GM19043 (cell line): ENCODE measurements at regions not wholly inside any gene's neighbourhood (a gene's known extent, or its start where the extent isn't known, plus 50 kb on each side); places are given as distances from the start of the nearest gene placed in this dataset.

Experiments
- ATAC-seq: cut with Tn5 transposase; IDR thresholded peaks from one replicate; pipeline ENCODE4 v1.9.1; 2021; ENCODE audit warnings: low read depth; ENCODE audit not compliant: unreplicated experiment

DNA sequence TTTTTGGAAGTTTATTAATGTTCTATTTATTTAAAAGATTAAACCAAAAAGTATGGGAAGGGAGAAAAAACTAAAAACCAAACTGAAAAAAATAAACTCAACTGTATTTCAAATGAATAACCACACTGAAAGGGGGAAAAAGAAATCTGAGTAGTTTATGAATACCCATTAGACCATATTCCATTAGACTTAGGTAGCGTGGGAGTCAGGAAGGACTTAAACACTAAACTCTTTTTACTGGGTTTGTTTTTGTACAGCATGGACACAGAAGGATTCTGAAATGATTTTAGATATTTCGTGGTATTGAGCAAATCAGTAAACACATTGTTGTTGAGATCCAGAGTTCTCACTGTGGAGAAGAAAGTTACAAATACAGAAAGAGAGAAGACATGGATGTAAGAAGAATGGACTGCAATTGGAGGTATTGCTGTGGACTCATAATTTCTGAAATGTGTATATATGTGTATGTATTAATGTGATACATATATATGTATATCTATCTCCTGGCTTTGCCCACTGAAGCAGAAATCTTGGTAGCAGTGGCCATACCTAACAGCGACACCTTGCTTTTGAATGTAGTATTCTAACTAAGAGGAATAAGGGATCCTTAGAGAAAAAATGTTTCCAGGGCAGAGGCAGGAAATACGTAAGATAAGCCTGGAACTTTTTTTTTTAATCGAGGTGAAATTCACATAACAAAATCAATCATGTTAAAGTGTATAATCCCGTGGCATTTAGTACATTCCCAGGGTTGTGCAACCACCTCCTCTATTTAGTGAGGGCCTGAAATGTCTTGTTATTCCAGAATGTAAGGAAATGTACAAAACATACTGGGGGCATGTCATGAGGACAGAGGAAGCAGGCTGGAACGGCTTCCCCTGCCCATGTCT, 228.8 kb downstream of the SMARCA2 start:
- no peak for ATAC-seq

DNA sequence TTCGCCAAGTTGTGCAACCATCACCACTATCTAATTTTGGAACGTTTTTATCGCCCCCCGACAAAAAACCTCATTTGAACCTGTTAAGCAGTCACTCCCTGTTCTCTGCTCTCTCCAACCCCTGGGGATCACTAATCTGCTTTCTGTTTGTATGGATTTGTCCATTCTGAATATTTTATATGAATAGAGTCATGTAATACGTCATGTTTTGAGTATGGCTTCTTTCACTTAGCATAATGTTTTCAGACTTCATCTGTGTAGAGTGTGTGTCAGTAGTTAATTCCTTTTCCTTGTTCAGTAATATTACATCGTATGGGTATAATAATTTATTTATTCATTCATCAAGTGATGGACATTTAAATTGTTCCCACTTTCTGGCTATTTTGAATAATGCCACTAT, 232.2 kb downstream of the SMARCA2 start:
- no peak for ATAC-seq

DNA sequence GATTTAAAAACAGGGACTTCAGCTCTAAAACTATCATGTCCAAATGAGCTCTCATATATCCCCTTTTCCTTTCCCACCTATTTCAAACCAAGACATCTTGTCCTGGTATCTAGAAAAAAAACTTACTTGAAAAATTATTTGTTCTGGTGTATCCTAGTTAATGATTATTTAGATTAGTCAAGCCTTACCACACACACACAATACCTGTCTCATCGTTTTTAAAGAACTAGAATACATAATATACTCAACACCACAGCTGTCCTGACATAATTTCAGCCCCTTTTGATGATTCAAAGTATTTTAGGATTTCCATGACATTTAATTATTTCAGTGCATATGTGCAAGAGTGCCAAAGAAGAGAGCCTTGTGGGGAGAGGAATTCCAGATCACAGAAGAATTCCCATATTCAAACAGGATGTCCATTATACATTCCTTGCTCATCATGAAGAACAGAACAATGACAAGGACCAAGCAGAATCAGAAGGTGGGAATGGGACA, 233.7 kb downstream of the SMARCA2 start:
- no peak for ATAC-seq

DNA sequence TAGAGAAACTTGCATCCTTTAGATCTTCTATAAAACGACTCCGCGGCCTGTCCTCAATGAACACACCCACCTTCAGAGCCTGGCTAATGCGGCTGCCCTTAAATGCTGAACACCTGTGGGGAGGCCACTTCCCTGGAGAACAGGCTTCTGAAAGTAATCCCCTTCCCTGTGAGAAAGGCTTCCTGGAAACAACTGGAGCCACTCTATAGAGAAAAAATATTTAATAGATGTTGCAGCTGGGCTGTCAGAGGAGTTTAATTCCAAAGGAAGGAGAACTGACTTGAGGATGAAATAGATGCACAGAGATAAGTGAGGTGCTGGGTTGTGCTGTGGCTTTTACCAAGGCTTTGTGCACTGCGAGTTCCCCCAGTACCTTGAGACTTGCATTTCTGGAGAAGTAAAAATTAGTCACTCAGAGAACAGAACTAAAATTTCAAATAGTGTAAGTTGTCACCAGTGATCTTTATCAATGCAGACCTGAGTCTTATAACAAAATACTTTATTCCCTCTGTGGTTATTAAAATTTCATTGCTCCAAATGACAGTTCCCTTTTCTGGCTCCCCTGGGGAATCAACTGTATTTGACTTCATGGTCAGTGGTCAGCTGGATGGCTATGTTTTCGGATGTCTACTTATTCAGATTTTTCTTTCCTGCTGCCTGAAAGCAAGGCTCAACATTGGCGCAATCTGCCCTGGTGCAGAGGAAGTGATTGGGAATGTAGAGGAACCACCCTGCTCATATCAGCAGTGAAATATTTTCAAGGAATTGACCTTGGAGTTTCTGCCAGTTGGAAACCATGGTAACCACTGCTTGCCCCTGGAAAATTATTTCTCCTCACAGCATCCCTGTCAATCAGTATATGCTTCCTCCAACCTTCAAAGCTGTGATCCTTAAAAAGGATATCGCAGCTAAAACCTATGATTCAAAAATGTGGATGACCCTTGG, 238.8 kb downstream of the SMARCA2 start:
- ATAC-seq, result no peak

DNA sequence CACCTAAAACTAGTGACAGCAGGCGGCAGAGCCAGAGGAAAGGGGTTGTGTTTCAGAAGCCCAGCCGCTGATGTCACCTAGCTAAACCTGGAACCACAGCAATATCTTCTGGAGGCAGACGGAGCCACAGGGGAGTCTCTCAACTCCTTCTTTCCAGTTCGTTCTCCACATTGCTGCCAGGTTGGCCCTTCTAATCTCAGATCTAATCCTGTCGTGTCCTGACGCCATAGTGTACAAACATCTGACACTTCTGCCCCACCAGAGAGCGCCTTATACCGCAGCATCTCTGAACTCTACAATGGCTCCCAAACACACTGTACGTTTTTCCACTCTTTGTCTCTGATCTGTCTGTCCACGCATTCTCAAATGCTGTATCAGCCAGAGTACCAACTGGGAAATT, 240.0 kb downstream of the SMARCA2 start:
- no peak for ATAC-seq

DNA sequence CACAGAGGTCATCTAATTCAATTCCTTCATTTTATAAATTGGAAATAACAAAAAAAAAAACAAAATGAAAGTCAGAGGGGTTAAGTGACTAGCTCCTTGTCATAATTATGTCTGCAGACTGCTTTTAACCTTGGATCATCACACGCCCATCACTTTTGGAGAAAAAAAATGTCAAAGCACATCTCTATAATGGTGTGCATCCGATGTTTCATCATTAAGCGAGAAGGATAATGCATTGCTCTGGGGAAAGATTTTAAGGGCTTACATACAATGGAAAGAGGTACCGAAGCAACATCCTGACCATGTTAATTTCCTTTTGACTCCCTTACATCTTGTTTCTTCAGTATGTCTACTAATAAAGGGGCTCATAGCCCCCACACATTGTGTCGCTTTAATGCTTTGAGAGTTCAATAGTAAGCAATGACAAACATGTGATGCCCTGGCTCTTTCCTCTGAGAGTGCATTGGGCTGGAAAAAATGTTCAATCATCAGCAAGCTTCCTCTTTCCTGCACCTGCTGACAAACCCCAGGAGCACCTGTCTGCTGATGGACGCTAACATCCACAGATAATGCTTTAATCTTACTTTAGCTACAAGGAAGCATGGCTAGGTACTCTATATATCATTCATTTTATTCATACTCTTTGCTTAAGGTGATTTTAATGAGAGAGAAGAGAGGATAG, 242.2 kb downstream of the SMARCA2 start:
- ATAC-seq, result no peak

DNA sequence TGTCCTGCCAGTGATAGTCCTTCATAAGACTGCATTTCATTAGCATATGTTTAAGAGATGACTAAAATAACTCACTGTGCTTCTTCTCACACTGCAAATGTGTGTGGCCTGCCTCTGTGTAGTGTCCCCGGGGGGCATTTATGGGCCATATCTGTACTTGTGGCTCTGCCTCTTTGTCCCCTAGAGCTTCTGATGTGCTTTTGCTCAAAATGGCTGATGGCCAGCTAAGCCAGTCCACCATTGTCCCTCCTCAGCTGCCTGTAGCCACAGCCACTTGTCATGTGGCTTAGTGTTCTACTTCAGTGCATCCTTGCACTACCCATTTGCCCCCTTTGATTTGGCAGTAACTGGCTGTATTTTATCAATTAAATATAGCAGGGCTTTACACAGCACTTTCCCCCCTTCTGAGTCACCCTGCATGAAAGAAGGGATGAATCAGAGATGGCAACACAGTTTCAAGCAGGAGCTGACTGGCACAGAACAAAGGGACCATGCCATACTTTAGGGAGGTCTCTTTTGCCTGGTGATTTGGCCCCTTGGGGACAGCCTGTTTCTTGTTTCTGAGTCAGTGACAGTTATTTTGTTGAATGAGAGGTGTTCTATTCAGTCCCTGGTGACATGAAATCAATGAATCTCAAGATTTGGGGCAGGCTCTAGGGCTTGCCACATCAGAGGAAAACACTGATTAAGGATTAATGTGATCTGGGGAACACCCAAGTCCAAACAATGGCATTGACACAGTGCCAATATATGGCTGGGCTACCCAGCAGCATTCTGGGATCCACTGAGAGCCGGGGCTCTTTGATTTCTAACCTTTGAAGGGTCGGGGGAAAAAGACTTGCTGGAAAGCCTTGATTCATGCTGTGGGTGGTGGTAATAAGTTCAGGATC, 245.5 kb downstream of the SMARCA2 start:
- ATAC-seq, result no peak

DNA sequence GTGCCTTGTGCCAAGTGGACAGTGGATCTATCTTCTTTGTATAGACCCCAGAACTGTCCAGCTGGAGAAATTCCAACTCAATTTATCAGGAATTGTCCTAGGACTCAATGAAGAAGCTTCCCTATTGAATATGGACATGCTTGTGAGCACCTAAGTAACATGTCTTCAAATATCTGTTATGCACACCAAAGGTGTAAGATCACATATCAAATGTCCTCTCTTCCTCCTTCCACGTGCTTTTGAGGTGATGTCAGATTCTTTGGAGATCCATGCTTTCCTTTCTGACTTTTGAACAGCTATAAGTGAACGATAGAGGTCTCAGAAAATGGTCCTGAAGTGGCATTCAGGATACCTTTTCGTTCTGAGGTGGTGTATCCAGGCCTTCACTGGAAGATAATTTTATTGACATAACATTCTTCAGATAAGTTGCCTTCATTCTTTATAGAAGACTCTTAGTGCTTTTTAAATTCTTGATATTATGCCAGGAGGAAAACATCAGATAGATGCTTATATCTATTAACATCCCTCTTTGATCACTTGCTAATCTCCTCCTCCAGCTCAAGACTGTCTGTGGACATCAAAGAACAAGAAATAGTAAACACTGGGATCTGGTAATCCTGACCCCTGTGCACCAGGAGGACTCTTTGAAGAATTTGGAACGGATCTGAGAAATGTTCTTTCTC, 246.4 kb downstream of the SMARCA2 start:
- no peak for ATAC-seq

DNA sequence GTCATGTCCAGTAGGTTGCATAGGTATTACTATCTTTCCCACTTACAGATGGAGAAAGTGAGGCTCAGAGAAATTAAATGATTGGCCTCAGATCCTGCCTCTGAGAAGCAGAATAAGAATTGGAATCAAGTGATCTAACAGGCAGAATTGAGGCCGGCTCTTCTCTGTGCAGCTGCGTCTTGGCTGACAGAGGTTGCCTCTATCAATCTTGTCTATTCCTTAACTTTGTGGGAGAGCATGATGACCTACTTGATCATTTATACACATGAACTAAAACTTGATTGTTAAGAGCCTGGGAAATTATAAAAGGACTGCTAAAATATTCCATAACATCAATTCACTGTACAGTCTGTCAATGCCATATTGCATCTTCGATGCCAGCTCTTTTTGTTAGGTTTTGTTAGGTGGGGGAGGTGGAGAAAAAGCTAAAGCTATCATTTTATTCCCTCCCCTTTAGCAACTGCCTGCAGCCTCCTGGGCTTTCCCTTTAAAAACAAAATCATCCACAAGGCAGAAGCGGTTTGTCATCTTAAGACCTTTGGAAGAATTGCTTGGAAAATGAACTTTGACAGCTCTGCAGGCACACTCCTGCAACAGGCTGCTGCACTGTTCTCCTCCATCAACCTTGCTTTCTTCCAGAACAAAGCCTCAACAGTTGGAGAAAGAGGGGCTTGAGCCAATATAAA, 247.4 kb downstream of the SMARCA2 start:
- ATAC-seq, result no peak

DNA sequence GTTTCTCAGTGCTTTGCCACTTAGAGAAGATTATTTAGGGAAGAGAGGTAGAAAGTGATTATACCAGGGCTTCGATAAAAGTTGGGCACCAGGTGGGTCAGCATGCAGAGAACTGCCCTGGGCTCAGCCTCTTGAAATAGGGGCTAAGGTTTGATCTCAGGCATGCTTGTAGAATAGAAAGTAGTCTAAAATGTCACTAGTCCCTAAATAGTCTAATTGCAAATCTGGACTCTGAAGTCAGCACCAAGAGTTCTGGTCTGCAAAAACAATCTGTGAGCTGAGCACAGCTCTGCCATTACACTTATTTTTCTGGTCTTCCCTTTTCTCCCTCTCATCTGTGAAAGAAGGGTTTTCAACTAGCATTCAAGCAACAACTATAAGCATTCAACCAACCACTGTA, 248.0 kb downstream of the SMARCA2 start:
- ATAC-seq, result no peak

DNA sequence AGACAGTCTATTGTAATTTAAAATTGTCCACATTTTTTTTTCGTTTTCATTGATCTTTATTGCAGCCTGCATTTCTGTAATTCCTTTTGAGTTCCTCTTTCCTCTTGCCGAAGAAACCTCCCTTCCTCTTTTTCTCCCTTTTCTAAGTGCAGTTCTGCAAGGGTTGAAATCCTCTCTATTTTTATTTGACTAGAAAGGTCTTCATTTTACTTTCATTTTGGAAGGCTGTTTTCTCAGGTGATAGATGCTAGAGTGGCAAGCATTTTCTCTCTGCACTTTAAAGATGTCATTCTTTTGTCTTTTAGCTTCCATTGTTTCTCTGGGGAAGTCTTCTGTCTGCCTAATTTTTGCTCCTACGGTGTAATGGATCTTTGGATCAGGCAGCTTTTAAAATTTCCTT, 248.5 kb downstream of the SMARCA2 start:
- ATAC-seq, result no peak

DNA sequence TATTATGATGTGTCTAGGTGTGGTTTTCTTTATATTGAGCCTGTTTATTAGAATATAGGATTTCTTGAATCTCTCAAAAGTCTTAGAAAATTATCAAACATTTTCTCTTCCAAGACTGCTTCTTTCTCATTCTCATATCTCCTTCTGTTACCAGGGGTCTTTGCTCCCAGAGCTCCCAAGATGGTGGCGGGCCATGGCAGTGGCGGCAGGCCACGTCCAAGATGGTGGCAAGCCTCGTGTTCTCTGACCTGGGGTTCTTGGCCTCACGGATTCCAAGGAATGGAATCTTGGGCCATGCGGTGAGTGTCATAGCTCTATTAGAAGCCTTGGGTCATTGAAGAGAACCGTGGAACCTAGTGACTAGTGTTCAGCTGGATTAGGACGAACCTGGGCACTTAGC, 248.9 kb downstream of the SMARCA2 start:
- ATAC-seq, result no peak

DNA sequence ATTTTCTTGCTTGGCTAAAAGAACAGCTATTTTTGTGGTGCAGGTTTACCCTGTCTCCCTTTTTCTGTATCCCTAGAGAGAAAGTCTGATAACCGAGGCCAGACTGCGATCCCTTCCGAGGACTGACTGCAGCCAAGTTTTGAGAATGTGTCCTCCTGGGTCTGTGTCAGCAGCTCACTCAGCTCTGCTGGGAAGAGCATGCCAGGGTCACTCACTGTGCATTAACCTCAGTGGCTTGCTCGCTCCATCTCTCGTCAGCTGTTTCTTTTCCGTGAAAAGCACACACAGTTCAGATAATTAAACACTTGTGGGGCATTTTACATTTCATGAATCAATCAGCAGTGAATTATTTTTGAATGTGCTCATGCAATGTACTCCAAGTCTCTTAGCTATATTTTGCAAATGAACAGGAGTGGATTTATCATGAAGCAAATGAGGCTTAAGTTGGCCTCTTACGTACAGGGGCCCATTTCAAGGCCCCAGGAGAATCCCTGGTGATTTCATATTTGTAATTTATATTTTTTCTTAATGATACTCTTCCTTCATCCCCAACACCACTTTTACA, 252.1 kb downstream of the SMARCA2 start:
- no peak for ATAC-seq

DNA sequence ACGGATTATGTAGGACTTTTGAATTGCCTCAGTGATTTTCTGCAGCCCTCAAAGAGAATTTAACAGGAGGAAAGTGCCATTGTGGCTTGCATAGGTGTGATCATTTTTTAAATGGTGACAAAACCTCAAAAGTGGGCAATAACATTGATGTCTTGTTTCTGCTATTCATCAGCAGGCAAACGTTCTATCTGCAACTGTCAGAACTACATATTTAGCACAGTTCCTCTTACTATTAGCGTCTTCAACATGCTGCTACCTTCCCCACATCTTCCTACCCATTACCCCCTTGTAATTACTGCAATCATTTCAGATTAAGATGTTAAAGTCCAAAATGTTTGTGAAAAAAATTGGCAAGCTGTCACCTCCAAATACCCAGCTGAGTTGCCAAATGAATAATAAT, 254.6 kb downstream of the SMARCA2 start:
- no peak for ATAC-seq

DNA sequence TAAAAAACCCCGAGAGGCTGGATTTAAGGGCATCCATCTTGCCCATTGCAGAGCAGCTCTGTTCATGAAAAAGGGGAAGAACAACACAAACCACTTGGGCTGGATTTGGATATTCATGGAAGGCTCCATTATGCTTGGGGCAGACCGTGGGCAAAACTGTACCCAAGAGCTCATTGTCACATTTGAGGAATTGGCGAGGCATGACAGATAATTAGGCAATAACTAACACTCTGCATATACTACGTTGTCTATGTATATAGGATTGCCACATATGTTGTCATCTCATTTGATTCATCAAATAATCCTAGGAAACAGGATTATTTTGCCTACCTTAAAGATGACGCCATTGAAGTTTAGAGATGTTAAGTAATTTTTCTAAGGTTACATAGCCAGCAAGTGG, 255.4 kb downstream of the SMARCA2 start:
- no peak for ATAC-seq

DNA sequence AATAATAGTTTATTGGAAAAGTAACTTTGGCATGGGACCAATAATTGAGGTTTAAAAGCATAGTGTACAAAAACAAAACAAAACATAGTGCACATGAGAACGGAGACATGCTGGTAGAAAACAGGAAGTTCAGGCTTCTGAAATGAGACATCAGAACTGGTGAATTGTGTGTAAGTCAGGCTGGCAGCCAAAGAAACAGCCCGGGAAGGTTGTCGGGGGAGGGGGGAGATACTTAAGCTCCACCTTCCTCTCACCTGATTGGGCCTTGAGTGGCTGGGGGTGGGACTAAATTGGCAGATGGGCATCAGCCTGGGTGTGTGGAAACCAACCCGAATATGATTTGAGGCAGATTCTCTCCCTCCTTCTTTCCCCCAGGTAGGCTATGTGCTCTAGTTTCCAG, 256.3 kb downstream of the SMARCA2 start:
- ATAC-seq, result peak; percentile 75

DNA sequence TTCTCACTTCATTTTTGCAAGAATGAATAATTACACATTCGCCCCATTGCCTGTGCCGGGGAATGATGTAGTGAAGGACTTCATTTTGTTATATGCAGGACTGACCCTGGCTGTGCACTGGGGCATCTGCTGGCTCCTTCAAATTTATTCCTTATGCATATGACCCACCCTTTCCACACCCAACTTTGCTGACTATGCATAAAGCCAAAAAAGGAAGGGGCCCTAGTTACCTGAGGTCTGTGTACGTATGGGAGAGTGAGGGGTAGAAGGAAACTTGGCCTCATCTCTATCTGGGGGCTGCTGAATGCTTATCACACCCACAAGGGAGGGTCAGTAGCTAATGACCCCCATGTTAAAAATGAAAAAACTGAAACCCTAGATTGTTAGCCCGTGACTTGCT, 259.6 kb downstream of the SMARCA2 start:
- no peak for ATAC-seq

DNA sequence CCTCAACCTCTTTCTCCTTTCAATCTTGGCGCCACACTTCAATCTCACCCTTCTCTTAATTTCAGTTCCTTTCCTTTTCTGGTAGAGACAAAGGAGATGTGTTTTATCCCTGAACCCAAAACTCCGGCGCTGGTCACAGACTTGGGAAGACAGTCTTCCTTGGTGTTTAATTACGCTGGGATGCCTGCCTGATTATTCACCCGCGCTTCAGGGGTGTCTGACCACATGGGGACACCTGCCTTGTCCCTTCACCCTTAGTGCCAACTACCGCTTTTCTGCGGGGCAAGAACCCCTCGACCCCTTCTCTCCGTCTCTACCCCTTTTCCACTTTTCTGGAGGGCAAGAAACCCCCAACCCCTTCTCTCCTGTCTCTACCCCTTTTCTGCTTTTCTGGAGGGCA, 261.1 kb downstream of the SMARCA2 start:
- ATAC-seq, result no peak
